ENCODE measurements at regions not wholly inside any gene's neighbourhood (a gene's known extent, or its start where the extent isn't known, plus 50 kb on each side); places are given as distances from the start of the nearest gene placed in this dataset.
A peak's percentile ranks its signal among the peaks of the same experiment; 100 is the strongest.

DNA sequence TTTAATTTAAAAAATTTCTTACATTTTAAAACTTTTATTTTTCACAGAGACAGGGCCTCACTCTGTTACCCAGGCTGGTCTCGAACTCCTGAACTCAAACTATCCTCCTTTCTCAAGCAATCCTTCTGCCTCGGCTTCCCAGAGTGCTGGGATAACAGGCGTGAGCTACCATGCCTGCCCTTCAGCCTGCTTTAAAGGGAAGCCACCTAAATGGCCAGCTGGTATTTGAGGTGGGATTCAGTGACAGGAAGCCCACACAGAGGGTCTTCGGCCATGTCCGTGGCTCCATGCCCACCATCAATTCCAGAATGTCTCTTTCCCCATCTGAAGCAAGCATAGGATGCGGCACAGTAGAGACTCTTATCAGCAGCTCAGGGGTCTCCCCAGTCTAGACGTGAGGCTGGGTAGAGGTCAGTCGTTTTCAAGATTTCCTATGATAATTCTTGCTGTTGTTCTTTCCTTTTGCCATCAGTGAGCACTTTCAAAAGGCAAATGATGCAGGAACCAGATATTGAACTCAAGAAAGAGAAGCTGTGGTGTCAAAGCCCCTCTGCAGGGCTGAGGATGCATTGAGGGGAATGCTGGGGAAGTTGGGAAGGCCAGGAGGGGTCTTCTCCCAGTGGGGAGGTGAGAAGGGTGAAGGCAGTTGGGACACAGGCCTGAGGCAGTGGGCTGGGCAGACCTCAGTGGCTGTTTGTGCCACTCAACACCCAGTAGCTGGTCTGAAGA lies 291.5 kb upstream of the IGFBP3 start:
- FAIRE-seq (no peak), DNase-seq (no peak)
- Histone ChIP-seq H3K9me3 (ENCODE audit: control insufficient read depth in 2 of 3, insufficient read depth in 1 of 3, low read length in 3 of 3) (no peaks in the 10 kb centered on the region), H3K27ac (ENCODE audit: low read depth in 2 of 2, low read length in 2 of 2) (no peak overlapping the region), H3K4me3 (ENCODE audit: low read length in 3 of 3) (no peak overlapping the region), H3K27me3 (ENCODE audit: control insufficient read depth, insufficient read depth, low read length) (no peaks in the 10 kb centered on the region), H3K36me3 (ENCODE audit: control insufficient read depth in 2 of 3, insufficient read depth in 3 of 3, low read length in 3 of 3) (no peaks in the 10 kb centered on the region), H3K9ac (ENCODE audit: low read length in 3 of 3) (no peak overlapping the region), H3K4me1 (ENCODE audit: control insufficient read depth in 2 of 3, insufficient read depth in 2 of 3, low read depth in 1 of 3, low read length in 3 of 3) (peaks cover 0 to 3% (median 2%) of the 10 kb centered on the region in 3 donors)
- TF ChIP-seq, protein P1, sequence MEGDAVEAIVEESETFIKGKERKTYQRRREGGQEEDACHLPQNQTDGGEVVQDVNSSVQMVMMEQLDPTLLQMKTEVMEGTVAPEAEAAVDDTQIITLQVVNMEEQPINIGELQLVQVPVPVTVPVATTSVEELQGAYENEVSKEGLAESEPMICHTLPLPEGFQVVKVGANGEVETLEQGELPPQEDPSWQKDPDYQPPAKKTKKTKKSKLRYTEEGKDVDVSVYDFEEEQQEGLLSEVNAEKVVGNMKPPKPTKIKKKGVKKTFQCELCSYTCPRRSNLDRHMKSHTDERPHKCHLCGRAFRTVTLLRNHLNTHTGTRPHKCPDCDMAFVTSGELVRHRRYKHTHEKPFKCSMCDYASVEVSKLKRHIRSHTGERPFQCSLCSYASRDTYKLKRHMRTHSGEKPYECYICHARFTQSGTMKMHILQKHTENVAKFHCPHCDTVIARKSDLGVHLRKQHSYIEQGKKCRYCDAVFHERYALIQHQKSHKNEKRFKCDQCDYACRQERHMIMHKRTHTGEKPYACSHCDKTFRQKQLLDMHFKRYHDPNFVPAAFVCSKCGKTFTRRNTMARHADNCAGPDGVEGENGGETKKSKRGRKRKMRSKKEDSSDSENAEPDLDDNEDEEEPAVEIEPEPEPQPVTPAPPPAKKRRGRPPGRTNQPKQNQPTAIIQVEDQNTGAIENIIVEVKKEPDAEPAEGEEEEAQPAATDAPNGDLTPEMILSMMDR (IDR thresholded peaks at IDR 0.05; ENCODE audit: borderline replicate concordance, extremely low read depth, insufficient read depth): no peak
- intact Hi-C loops (cut with DNase I): no loop called here

DNA sequence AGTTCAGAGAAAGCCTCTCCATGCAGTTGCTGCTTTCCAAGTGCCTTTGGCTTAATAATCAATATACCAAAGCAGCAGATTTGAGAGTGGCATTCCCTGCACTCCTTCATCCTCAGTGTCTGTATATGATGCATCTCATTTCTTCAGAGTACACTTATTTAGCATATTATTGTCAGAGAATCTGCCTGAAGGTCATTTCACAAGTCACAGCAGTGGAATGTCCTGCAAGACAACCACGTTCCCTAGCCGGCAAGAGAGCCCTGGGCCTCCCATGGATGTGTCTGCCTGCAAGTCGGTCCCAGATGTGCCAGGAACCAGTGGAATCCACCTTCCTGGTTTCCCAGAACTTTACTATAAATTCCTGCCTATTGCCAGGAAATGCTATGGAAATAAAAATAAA lies 289.4 kb upstream of the IGFBP3 start:
- DNase-seq: no peak
- Histone ChIP-seq H3K4me1 (ENCODE audit: control insufficient read depth in 2 of 3, insufficient read depth in 2 of 3, low read depth in 1 of 3, low read length in 3 of 3) (peaks cover 0 to 5% (median 2%) of the 10 kb centered on the region in 3 donors), H3K9ac (ENCODE audit: low read length in 3 of 3) (no peak overlapping the region), H3K27me3 (ENCODE audit: control insufficient read depth, insufficient read depth, low read length) (no peaks in the 10 kb centered on the region), H3K9me3 (ENCODE audit: control insufficient read depth in 2 of 3, insufficient read depth in 1 of 3, low read length in 3 of 3) (no peaks in the 10 kb centered on the region), H3K36me3 (ENCODE audit: control insufficient read depth in 2 of 3, insufficient read depth in 3 of 3, low read length in 3 of 3) (no peaks in the 10 kb centered on the region), H3K27ac (ENCODE audit: low read depth in 2 of 2, low read length in 2 of 2) (no peak overlapping the region), H3K4me3 (ENCODE audit: low read length in 3 of 3) (no peak overlapping the region)
- FAIRE-seq: no peak
- TF ChIP-seq, protein P1 (IDR thresholded peaks at IDR 0.05; ENCODE audit: borderline replicate concordance, extremely low read depth, insufficient read depth): no peak
- intact Hi-C loops (cut with DNase I): no loop called here

DNA sequence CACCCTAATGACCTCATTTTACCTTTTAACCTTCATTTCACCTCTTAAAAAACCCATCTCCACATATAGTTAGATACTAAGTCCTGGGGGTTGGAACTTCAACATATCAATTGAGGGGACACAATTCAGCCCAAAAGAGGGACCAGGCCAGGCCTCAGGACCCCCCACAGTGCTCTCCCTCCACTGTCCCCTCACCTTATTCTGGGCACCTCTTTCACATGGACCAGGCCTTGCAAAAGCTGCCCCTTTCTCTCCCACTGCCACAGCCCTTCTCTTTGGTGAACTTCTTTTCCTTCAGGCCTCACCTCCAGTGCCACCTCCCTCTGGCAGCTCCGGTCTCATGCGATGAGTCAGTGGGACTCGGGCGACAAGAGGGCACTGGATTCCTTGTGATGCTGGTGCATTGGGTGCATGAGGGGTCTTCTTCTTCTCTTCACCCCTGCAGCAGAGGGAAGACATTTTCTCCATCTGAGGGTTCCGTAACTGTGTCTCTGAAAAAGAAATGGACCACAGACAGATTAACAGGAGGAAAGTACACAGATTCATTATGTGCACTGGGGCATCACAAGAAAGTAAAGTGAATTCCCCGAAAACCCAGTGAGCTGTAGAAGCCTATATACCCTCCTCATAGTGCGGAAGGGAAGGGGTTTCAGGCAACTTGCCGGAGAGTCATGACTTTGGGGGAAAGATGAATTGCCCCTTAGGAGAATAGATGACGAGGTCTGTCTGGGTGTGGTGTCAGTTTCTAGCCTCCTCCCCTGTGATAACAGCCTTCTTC lies 288.7 kb upstream of the IGFBP3 start:
- Histone ChIP-seq H3K27ac (ENCODE audit: low read depth in 2 of 2, low read length in 2 of 2) (no peak overlapping the region), H3K36me3 (ENCODE audit: control insufficient read depth in 2 of 3, insufficient read depth in 3 of 3, low read length in 3 of 3) (no peaks in the 10 kb centered on the region), H3K9ac (ENCODE audit: low read length in 3 of 3) (no peak overlapping the region), H3K9me3 (ENCODE audit: control insufficient read depth in 2 of 3, insufficient read depth in 1 of 3, low read length in 3 of 3) (no peaks in the 10 kb centered on the region), H3K27me3 (ENCODE audit: control insufficient read depth, insufficient read depth, low read length) (no peaks in the 10 kb centered on the region), H3K4me1 (ENCODE audit: control insufficient read depth in 2 of 3, insufficient read depth in 2 of 3, low read depth in 1 of 3, low read length in 3 of 3) (peaks cover 0 to 5% (median 2%) of the 10 kb centered on the region in 3 donors), H3K4me3 (ENCODE audit: low read length in 3 of 3) (no peak overlapping the region)
- DNase-seq (peak in 2 of 5 donors; percentile 57 to 64), FAIRE-seq (no peak)
- TF ChIP-seq, protein P1 (IDR thresholded peaks at IDR 0.05; ENCODE audit: borderline replicate concordance, extremely low read depth, insufficient read depth): no peak
- intact Hi-C loops (cut with DNase I): no loop called here
